ENCODE measurements at regions not wholly inside any gene's neighbourhood (a gene's known extent, or its start where the extent isn't known, plus 50 kb on each side); places are given as distances from the start of the nearest gene placed in this dataset.

DNA sequence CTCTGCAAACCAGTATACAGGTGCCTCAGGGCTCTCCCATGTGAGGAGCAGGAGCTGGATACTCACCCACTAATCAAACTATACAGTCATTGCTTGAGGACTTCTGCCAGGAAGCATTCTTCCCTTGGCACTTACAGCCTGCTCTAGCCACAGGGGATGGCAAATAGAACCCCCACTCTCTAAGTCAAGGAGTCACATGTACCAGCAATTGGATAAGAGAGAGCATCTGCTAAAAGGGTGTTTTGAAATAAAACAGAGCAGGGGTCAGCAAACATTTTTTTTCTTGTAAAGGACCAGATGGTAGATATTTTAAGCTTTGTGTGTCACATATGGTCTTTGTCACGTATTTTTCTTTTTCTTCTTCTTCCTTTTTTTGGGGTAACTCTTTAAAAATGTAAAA lies 865.2 kb upstream of the GHITM start:
- TF ChIP-seq POLR2A (IDR thresholded peaks at IDR 0.05; ENCODE audit: control extremely low read depth in 1 of 2, low read depth in 2 of 2, low read length in 2 of 2) (no peak), ZNF274 (IDR thresholded peaks at IDR 0.05; ENCODE audit: borderline replicate concordance, extremely low read depth, low read length) (no peak), FOSL1 (IDR thresholded peaks at IDR 0.05; ENCODE audit: insufficient read depth, low read depth, low read length) (no peak)
